Breast epithelium (tissue), 3 donors: ENCODE measurements at regions not wholly inside any gene's neighbourhood (a gene's known extent, or its start where the extent isn't known, plus 50 kb on each side); places are given as distances from the start of the nearest gene placed in this dataset.

Experiments used
- CTCF ChIP-seq, 3 donors: fragments of 450-650 bp; IDR thresholded peaks; one replicate each; pipeline ENCODE4 v1.5.1; 2016 to 2017; ENCODE audit warnings: antibody characterized with exemption in 3 of 3, mild to moderate bottlenecking in 3 of 3, moderate library complexity in 3 of 3
- POLR2A ChIP-seq: fragments of 450-650 bp; IDR thresholded peaks from one replicate; pipeline ENCODE4 v1.6.1; 2016; ENCODE audit warnings: antibody characterized with exemption, mild to moderate bottlenecking, moderate library complexity
- POLR2AphosphoS5 ChIP-seq, 3 donors: sonication (generic); formaldehyde crosslinking; IDR thresholded peaks; one replicate each; pipeline ENCODE4 v1.6.1; 2017; ENCODE audit warnings: antibody characterized with exemption in 3 of 3

DNA sequence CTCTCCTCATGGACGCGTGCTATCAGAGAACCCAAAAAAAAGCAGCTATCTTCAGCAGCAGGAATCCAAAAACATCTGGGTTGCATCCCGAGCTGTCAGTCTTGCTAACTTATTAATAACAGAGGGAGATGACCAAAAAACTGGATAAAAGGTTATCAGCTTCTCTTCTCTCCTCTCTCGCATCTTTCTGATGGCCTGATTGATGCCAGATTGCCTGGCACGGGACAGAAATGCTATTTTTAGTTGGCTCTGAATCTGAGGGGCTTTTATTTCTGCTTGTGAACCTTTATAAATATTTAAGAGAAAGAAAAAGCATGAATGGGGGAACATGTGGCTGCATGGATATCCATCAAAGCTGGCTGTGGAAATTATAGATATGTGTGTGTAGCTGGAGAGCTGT is 230.3 kb downstream of the ETS1 start:
- no peak for TF ChIP-seq POLR2AphosphoS5 (IDR thresholded peaks at IDR 0.05)
- TF ChIP-seq CTCF (IDR thresholded peaks at IDR 0.05), result no peak
- TF ChIP-seq POLR2A, result no peak
